Brain microvascular endothelial cell (primary cell): ENCODE measurements at regions not wholly inside any gene's neighbourhood (a gene's known extent, or its start where the extent isn't known, plus 50 kb on each side); places are given as distances from the start of the nearest gene placed in this dataset.

Experiments
- DNase-seq: peaks from one replicate; pipeline ENCODE4 v3.0.0-alpha.2; 2020
- H3K27ac ChIP-seq: fragments of 250-450 bp; sonication (Bioruptor Pico); 2 replicates; pipeline ENCODE4 v1.5.1; 2020; ENCODE audit warnings: mild to moderate bottlenecking, moderate library complexity
- H3K27me3 ChIP-seq: fragments of 250-450 bp; sonication (Bioruptor Pico); replicated peaks from 2 replicates; pipeline ENCODE4 v1.5.1; 2020; ENCODE audit warnings: mild to moderate bottlenecking
- H3K36me3 ChIP-seq: fragments of 250-450 bp; sonication (Bioruptor Pico); replicated peaks from 2 replicates; pipeline ENCODE4 v1.5.1; 2020; ENCODE audit warnings: mild to moderate bottlenecking
- H3K4me3 ChIP-seq: 2 replicates; pipeline ENCODE4 v1.5.1; 2011; ENCODE audit warnings: low read depth, mild to moderate bottlenecking, control low read depth, low read length, moderate library complexity
- CTCF ChIP-seq: IDR thresholded peaks from 2 replicates; pipeline ENCODE4 v1.5.1; 2011; ENCODE audit warnings: low read depth, mild to moderate bottlenecking, moderate library complexity, low read length, control low read depth, inconsistent platforms; ENCODE audit errors: missing control alignments
- in situ Hi-C: cut with HindIII; loops from 2 replicates; pipeline ENCODE4 v1.10.0; 2017; ENCODE audit warnings: low sequenced_read_pairs, low pct_ligation_motif_present

- no peak overlapping the region for H3K27ac ChIP-seq
- no peak overlapping the region for H3K4me3 ChIP-seq
- in situ Hi-C loops = no loop called here
- no peaks in the 10 kb centered on the region for H3K27me3 ChIP-seq
- DNase-seq = no peak
- no peak for TF ChIP-seq CTCF
- H3K36me3 ChIP-seq = no peaks in the 10 kb centered on the region
Measured at GRCh38 chr13:68667863-68668262, 1437.7 kb upstream of the PCDH9 start.

GRCh38 chr13:68666774-68667397, 1436.8 kb upstream of the PCDH9 start:
- no peak for TF ChIP-seq CTCF
- Histone ChIP-seq H3K27me3 (no peaks in the 10 kb centered on the region), H3K27ac (no peak overlapping the region), H3K4me3 (no peak overlapping the region), H3K36me3 (no peaks in the 10 kb centered on the region)
- DNase-seq = no peak
- in situ Hi-C loops = no loop called here

- H3K27me3 ChIP-seq = no peaks in the 10 kb centered on the region
- H3K4me3 ChIP-seq = no peak overlapping the region
- TF ChIP-seq CTCF = no peak
- H3K27ac ChIP-seq = no peak overlapping the region
- DNase-seq = no peak
- in situ Hi-C loops = no loop called here
- H3K36me3 ChIP-seq = no peaks in the 10 kb centered on the region
Measured at GRCh38 chr13:68645814-68646213, 1415.7 kb upstream of the PCDH9 start.

GRCh38 chr13:68644611-68645010, 1414.5 kb upstream of the PCDH9 start:
- in situ Hi-C loops = no loop called here
- no peak overlapping the region for H3K27ac ChIP-seq
- no peak for DNase-seq

GRCh38 chr13:68636784-68637183, 1406.6 kb upstream of the PCDH9 start:
- Histone ChIP-seq H3K27me3 (no peaks in the 10 kb centered on the region), H3K36me3 (no peaks in the 10 kb centered on the region), H3K4me3 (no peak overlapping the region), H3K27ac (no peak overlapping the region)
- TF ChIP-seq CTCF = no peak
- in situ Hi-C loops = no loop called here
- DNase-seq = no peak

More at GRCh38 chr13:68644611-68645010, 1414.5 kb upstream of the PCDH9 start:
- no peak overlapping the region for H3K4me3 ChIP-seq
- no peak for TF ChIP-seq CTCF
- H3K27me3 ChIP-seq = no peaks in the 10 kb centered on the region
- H3K36me3 ChIP-seq = no peaks in the 10 kb centered on the region

GRCh38 chr13:68628994-68629393, 1398.9 kb upstream of the PCDH9 start:
- in situ Hi-C loops = no loop called here
- no peak for TF ChIP-seq CTCF
- no peak overlapping the region for H3K4me3 ChIP-seq
- no peaks in the 10 kb centered on the region for H3K27me3 ChIP-seq
- H3K27ac ChIP-seq = no peak overlapping the region
- DNase-seq = no peak
- H3K36me3 ChIP-seq = no peaks in the 10 kb centered on the region
